ENCODE measurements at regions not wholly inside any gene's neighbourhood (a gene's known extent, or its start where the extent isn't known, plus 50 kb on each side); places are given as distances from the start of the nearest gene placed in this dataset.

DNA sequence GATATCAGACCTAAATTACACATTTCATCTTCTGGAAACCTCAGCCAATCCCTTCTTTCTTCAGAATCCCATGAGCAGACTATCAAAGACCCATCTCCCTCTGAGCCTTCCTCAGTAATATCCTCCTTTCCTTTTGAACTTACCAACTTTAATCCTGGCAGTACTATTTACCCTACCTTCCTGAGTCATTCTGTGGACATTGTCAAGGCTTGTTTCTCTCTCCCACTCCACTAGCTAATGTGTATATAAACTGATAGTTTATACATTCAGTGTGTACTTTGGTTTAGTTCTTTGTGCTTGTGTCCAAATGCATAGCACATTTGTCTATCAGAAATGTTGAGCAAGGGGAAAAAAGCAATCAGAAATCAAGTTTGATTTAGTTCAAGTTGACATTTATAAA is 568.3 kb downstream of the CSNK1G3 start:
- TF ChIP-seq, protein P1, sequence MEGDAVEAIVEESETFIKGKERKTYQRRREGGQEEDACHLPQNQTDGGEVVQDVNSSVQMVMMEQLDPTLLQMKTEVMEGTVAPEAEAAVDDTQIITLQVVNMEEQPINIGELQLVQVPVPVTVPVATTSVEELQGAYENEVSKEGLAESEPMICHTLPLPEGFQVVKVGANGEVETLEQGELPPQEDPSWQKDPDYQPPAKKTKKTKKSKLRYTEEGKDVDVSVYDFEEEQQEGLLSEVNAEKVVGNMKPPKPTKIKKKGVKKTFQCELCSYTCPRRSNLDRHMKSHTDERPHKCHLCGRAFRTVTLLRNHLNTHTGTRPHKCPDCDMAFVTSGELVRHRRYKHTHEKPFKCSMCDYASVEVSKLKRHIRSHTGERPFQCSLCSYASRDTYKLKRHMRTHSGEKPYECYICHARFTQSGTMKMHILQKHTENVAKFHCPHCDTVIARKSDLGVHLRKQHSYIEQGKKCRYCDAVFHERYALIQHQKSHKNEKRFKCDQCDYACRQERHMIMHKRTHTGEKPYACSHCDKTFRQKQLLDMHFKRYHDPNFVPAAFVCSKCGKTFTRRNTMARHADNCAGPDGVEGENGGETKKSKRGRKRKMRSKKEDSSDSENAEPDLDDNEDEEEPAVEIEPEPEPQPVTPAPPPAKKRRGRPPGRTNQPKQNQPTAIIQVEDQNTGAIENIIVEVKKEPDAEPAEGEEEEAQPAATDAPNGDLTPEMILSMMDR (IDR thresholded peaks at IDR 0.05; ENCODE audit: extremely low read depth in 1 of 2, insufficient read depth in 1 of 2, low read depth in 1 of 2, low read length in 2 of 2): no peak
- no peak for TF ChIP-seq GATA2 (IDR thresholded peaks at IDR 0.05; ENCODE audit: insufficient read depth, insufficient read length, low read depth, low read length)
- TF ChIP-seq JUN (IDR thresholded peaks at IDR 0.05; ENCODE audit: borderline replicate concordance, insufficient read depth, insufficient read length, low read depth): no peak
- TF ChIP-seq EZH2 (IDR thresholded peaks at IDR 0.05; ENCODE audit: borderline replicate concordance, low read depth, low read length, severe bottlenecking): no peak
- TF ChIP-seq POLR2AphosphoS5 (IDR thresholded peaks at IDR 0.05; ENCODE audit: insufficient read depth, low read depth, low read length): no peak

Measured in endothelial cell of umbilical vein (primary cell).